ENCODE measurements at regions not wholly inside any gene's neighbourhood (a gene's known extent, or its start where the extent isn't known, plus 50 kb on each side); places are given as distances from the start of the nearest gene placed in this dataset.

GRCh38 chr22:48721395-48721669, 1106.3 kb downstream of the BRD1 start:
- no peak overlapping the region for H3K4me3 ChIP-seq (ENCODE audit: insufficient read depth, low read depth, low read length)
- H2BK120ac ChIP-seq (ENCODE audit: low read depth, low read length): no peak overlapping the region
- no peak overlapping the region for H4K8ac ChIP-seq (ENCODE audit: low read depth in 2 of 2, low read length in 2 of 2)
- no peak overlapping the region for H3K56ac ChIP-seq (ENCODE audit: extremely low read depth, insufficient read depth, low read length)
- H3K9me1 ChIP-seq (ENCODE audit: insufficient read depth, low read length): no peaks in the 10 kb centered on the region
- H3K27me3 ChIP-seq (ENCODE audit: control insufficient read depth, insufficient read depth, low read length): no peaks in the 10 kb centered on the region
- H3K4me1 ChIP-seq (ENCODE audit: control insufficient read depth, insufficient read depth, low read length): no peaks in the 10 kb centered on the region
- no peak overlapping the region for H3K4ac ChIP-seq (ENCODE audit: low read depth, low read length)
- no peak overlapping the region for H2AK9ac ChIP-seq (replicated peaks; ENCODE audit: low read depth, low read length, poor library complexity)
- ATAC-seq (ENCODE audit: low read depth) (no peak), DNase-seq (no peak)
- dilution Hi-C loops (cut with HindIII; ENCODE audit: low sequenced_read_pairs, unreplicated experiment): no loop called here
- no peak overlapping the region for H3K27ac ChIP-seq (ENCODE audit: insufficient read depth, low read length)
- no peak overlapping the region for H3K18ac ChIP-seq (ENCODE audit: low read depth, low read length)
- no peak overlapping the region for H2BK15ac ChIP-seq (ENCODE audit: low read depth, low read length)
- TF ChIP-seq CEBPB (IDR thresholded peaks at IDR 0.05; ENCODE audit: low read depth, low read length): no peak
- no peak for TF ChIP-seq NFE2L2 (IDR thresholded peaks at IDR 0.05; ENCODE audit: low read depth, low read length)
- TF ChIP-seq BHLHE40 (IDR thresholded peaks at IDR 0.05; ENCODE audit: low read depth, low read length): no peak
- TF ChIP-seq FOS (IDR thresholded peaks at IDR 0.05; ENCODE audit: low read depth, low read length): no peak
- no peak for TF ChIP-seq RCOR1 (IDR thresholded peaks at IDR 0.05; ENCODE audit: insufficient replicate concordance, low read length)
- no peak for TF ChIP-seq USF2 (IDR thresholded peaks at IDR 0.05; ENCODE audit: low read depth, low read length)
- TF ChIP-seq MAZ (IDR thresholded peaks at IDR 0.05; ENCODE audit: borderline replicate concordance, low read depth, low read length): no peak
- no peak for TF ChIP-seq CHD1 (IDR thresholded peaks at IDR 0.05; ENCODE audit: low read depth, low read length)
- no peak for TF ChIP-seq RAD21 (IDR thresholded peaks at IDR 0.05; ENCODE audit: low read length)
- no peak for TF ChIP-seq CTCF (conservative IDR thresholded peaks at IDR 0.05; ENCODE audit: low read depth, low read length)
- no peak for TF ChIP-seq POLR2A (IDR thresholded peaks at IDR 0.05; ENCODE audit: low read depth, low read length)
- no peak for TF ChIP-seq MAFK (IDR thresholded peaks at IDR 0.05; ENCODE audit: low read depth, low read length)
- no peak for TF ChIP-seq ELK1 (IDR thresholded peaks at IDR 0.05; ENCODE audit: borderline replicate concordance, low read depth, low read length)
- no peak for TF ChIP-seq RFX5 (IDR thresholded peaks at IDR 0.05; ENCODE audit: low read depth, low read length)
- no TSS peak for BruUV-seq (replicated peaks)
- in situ Hi-C loops (cut with MboI; ENCODE audit: low sequenced_read_pairs): no loop called here
- 90% methylated on average over 2 of the region's 3 CpGs; no CpG with 5 or more reads in 1 of the 2 experiments for WGBS, 2 experiments (ENCODE audit: extremely low coverage in 2 of 2, insufficient read length in 1 of 2)
- no peak overlapping the region for H2BK20ac ChIP-seq (ENCODE audit: low read depth, low read length)
- H3K9ac ChIP-seq (ENCODE audit: low read depth, low read length): no peak overlapping the region
- H3K36me3 ChIP-seq (ENCODE audit: control insufficient read depth, insufficient read depth, low read length): no peaks in the 10 kb centered on the region
- intact Hi-C loops (cut with micrococcal nuclease): no loop called here
- CTCF ChIA-PET: no interaction called here
- H4K91ac ChIP-seq (ENCODE audit: insufficient read depth, low read depth, low read length): no peak overlapping the region
- H2AFZ ChIP-seq (replicated peaks; ENCODE audit: low read length, poor library complexity): no peak overlapping the region
- peaks cover 49% of the 10 kb centered on the region for H3K9me3 ChIP-seq (ENCODE audit: control insufficient read depth, insufficient read depth, low read length)
- POLR2A ChIA-PET (ENCODE audit: unreplicated experiment): no interaction called here
- H2AK5ac ChIP-seq (ENCODE audit: low read depth, low read length): no peak overlapping the region
- H4K5ac ChIP-seq (ENCODE audit: low read depth, low read length): no peak overlapping the region
- no peak overlapping the region for H3K23ac ChIP-seq (ENCODE audit: low read depth, low read length)
- no peak overlapping the region for H3K4me2 ChIP-seq (ENCODE audit: low read depth, low read length)
- H3K14ac ChIP-seq (replicated peaks; ENCODE audit: low read depth, low read length): no peak overlapping the region
- H3K79me1 ChIP-seq (ENCODE audit: low read depth in 1 of 2, low read length in 2 of 2): no peaks in the 10 kb centered on the region
- no peaks in the 10 kb centered on the region for H4K20me1 ChIP-seq (ENCODE audit: insufficient read depth, low read length)
- no peak overlapping the region for H2BK5ac ChIP-seq (ENCODE audit: low read depth, low read length, poor library complexity, severe bottlenecking)

All from IMR-90 (cell line).